Endometrial microvascular endothelial cells (primary cell): ENCODE measurements at regions not wholly inside any gene's neighbourhood (a gene's known extent, or its start where the extent isn't known, plus 50 kb on each side); places are given as distances from the start of the nearest gene placed in this dataset.

Source experiments
- in situ Hi-C: cut with HindIII; loops from 2 replicates; pipeline ENCODE4 v1.10.0; 2017; ENCODE audit warnings: low sequenced_read_pairs, low pct_unique_long_range_greater_than_20kb; ENCODE audit errors: inconsistent ontology term

DNA sequence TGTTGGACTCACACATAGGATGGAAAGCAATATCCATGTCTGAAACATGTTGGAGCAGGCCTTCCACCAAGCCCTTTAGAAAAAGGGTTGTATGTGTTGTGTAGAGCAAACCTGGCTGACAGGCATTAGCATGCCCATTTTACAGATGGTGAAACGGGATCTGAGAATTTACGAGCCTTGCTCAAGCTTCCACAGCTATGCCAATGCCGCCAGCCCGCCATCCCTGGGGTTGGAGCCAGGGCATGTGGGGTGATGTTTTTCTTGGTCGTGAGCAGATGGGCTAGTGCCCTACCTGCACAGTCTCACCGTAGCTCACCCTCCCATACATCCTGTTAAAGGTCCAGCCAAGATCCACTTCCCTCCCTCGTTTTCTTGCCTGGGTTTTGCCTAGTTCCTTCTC, 97.5 kb upstream of the TLE3 start:
- in situ Hi-C loops = no loop called here

DNA sequence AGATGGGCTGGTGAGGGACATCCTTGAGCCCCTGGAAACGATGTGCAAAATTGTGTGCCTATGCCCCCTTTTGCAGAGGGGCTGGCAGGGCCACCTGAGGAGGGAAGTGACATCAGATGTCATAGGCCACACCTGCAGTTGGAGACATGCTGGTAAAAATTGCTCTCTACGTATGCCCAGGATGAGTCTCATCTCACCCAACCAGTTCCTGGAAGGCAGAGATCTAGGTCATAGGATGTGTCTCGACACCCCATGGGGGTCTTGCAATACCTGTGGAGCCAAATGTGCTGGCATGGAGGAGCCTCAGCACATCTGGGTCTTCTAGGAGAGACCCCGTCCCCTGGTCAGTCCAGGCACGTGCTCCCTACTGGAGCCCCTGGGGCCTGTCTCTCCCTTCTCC, 96.5 kb upstream of the TLE3 start:
- in situ Hi-C loops = no loop called here

DNA sequence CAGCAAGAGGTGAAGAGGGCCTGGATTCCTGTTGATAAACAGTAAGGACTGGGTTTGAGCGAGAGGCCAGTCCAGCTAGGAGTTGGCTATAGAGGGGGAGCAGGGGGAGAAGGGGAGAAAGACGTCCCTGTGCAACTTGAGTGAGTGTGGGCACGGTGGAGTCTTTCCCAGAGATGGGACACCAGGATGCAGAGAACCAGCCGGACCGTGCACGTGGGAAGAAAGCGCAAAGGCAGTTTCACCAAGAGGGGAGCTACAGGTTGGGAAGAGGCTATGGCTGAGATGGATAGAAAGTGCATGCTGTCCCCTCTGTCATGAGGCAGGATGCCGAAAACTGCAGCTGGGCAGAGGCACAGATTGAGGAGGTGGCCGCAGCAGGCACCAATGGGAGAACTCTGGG, 96.0 kb upstream of the TLE3 start:
- in situ Hi-C loops = no loop called here

DNA sequence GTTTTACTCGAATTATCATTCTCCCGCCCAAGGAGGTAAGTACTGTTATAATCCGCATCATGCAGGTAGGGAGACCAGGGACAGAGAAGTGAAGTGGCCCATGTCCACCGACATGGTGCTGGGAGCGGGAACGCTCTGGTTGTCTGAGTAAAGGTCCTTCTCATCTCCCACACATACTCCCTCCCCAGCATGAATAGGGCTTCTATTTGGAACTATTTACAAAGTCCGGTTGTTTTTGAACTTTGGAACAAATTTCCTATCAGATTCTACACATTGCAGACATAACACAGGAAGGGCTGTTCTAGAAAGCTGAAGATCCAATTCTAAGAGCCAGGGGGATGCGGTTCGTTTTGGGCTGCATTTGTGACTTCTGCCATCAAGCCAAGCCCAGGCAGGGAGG, 94.8 kb upstream of the TLE3 start:
- in situ Hi-C loops = no loop called here

DNA sequence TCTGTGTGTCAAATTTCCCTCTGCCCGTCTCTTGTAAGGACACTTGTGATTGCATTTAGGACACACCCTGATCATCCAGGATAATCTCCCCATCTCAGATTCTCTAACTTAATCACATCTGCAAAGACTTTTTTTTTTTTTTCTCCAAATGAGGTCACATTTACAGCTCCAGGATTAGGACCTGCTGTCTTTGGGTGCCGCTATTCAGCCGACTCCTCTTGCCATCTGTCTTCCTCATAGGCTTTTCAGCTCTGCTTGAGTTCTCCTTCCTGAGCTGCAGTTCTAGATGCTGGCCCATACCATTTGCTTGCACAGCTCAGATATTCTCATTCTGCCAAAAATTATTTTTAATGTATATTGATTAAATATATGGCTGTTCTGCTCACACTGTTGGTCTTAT, 94.3 kb upstream of the TLE3 start:
- in situ Hi-C loops = no loop called here

DNA sequence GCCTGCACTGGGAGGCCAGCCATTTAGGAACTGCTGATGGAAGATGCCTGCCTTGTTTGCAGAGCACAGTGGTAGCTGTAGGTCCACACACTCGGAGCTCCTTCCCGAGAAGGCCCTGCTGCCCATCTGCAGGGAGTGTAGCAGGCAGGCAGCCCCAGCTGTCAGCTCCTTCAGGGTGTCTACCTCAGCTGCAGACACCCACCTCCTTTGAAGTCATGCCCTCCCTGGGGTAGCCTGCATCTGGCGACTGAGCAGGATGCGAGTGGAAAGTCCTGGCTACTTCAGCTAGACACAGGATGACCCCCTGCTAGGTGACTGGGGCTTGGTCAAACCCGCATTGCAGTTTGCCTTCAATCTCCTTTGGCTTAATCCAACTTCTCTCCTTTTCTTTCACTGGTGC, 93.2 kb upstream of the TLE3 start:
- in situ Hi-C loops = no loop called here

DNA sequence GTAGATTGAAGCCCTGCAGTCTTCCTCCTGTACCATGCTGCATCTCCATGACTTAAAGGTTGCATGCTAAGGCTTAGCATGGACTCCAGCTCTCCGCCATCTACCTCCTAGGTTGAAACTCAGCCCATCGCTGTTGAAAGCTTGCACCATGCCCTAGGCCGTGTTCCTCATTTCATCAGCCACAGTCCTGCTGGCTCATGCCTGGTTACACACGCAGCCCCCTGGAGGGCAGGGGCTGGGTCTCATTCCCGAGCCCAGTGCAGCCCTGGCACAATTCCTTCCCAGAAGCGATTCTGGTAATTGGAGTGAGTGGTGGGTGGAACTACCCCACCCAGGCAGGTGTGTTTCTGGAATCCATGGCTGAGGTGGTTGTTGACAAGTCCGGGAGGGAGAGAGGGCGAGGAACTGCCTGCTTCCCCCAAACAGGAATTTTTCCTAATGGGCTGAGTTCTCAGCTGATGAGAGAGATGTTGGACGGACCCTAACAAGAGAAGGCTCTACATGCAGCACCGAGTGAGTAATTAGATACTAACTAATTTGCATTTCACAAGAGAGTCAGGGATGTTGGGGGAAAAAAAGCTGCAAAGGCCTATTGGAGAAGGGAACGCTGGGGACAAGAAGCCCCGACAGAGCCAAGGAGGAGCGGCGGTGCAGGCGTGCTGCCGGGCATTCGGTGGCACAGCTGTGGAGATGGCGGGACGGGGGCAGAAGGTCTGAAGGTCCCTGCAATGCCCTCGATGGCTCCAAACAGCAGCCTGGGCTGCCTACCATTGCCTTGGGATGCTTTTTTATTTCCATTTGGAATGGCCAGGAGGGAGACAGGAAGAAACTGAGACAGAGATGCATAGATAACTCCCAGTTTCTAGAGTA, 92.3 kb upstream of the TLE3 start:
- in situ Hi-C loops = no loop called here

DNA sequence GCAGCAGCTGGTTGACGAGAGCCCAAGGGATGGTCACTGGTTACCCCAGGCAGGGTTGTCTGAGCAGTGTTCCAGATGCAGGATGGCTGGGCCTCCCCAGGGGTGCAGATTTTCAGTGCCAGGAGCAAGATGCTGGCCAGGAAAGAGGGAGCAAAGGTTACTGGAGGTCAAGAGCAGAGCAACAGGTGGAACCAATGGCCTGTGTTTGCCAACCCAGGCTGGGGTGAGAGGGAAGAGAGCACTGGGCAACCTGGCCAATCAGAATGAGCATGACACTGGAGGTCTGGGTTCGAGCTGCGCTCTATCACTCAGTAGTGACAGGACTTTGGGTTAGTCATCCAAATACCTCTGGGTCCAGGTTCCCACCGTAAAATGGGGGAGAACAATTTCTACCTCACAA, 90.6 kb upstream of the TLE3 start:
- in situ Hi-C loops = no loop called here

DNA sequence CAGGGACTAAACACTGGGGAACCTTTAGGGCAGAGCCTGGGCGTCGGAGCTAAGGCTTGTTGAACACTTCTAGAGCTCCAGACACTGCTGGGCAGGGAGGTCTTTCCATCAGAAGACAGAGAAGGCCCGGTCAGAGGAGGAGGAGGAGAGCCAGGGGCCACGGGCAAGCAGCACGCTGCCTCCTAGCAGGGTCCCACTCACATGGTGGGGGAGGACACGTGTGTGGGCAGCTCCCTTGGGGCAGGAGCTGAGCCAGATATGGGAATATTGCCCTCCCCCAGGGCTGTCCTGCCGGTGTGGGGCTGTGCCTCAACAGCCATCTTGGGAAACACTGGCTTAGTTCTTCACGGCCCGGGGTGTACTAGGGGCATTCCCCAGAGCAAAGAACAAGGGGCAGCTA, 89.6 kb upstream of the TLE3 start:
- in situ Hi-C loops = no loop called here

DNA sequence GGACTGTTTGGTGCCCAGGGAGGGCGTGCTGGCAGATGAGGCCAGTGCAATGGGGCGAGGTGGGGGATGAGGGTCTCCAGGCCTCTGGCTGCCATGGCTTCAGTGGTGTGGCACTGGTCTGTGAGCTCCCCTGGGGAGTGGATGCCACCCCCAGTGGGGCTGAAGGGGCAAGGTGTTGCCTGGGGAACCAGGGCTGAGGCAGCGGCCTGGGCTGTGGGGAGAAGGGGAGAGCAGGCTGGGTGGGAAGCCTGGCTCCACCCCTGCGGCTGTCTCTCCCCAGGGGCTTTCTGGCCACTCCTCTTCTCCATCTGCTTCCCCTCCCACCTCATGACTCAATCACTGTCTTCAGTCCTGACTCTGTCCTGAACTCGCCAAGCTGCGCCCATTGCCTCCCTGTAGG, 88.4 kb upstream of the TLE3 start:
- in situ Hi-C loops = no loop called here

DNA sequence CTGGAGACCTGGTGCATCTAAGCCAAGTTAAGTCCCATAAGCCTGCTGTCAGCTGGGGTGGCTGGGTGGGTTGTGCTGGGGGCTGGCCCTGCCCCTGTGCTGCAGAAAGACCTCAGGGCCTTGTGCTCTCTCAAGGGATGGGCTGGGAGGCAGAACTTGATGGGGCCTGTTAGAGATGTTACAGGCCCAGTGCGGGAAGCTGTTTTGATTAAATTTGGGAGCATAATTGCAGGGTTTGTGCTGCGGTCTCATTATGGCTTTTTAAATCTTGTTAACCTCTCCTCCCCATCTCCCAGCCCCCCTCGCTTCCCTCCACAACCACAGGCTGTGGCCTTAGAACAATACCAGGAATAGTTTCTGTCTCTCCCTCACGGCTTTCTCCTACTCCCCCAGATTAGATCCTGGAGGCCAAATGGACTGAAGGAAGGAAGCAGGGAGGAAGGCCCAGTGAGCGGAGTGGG, 87.6 kb upstream of the TLE3 start:
- in situ Hi-C loops = no loop called here

DNA sequence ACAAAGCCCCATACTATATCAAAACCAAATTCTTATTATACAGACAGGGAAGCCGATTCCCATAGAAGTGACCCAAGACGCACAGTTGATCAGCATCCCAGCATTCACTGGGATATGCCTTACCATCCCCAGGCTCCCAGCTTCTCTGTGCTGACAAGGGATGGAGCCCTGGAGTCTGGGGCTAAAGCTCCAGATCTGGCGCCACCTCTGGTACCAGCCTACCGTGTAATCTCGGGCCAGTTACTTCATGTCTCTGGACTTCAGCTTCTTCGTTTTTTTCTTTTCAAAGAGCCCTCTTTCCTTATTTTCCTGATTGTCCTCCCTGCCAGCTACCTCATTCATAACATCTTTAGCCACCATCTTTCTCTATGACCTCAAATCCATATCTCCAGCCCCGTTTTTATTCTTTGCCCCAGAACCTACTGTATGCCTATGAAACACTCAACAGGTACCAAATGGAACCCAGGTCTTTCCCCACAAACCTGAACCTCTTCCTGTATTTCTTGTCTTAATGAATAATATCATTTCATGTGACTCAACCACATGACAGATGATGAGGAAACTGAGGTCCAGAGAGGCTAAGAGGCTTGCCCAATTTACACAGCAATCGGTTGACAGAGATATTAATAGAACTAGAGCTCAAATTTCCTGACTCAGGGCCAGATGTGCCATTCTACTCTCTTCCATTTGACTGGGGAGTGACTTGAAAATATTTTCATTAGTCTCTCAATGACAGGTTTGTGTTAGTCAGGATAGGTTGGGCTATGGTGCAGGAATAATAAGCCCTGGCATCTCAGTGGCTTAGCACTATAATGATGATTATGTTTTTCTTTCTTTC, 85.4 kb upstream of the TLE3 start:
- in situ Hi-C loops = no loop called here

DNA sequence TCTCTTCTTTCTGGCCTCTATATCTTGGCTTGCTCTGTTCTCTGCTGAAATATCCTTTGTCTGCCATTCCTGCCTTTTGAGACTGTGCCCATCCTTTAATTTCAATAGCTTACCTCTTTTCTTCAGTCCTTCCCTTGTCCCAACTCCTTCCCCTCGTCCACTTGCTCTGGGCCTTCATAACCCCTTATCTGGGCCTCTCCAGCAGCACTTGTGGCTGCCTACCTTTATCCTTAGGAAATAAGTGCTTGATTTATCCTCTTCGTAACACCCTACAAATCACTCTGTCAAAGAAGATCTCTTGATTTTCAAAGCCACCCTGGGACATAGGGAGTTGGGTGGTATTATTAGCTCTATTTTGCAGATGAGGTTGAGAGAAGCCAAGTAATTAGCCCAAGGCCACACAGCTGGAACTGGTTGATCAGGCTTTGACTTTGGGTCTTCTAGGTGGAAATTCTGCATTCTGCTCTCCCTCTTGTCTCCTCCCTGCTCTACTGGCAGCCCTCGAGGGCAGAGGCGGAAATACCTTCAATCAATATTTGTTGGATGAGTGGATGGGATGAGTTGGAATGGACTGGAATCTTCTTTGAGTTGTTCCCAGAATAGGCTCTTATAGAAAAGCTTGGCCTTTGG, 84.0 kb upstream of the TLE3 start:
- in situ Hi-C loops = no loop called here

DNA sequence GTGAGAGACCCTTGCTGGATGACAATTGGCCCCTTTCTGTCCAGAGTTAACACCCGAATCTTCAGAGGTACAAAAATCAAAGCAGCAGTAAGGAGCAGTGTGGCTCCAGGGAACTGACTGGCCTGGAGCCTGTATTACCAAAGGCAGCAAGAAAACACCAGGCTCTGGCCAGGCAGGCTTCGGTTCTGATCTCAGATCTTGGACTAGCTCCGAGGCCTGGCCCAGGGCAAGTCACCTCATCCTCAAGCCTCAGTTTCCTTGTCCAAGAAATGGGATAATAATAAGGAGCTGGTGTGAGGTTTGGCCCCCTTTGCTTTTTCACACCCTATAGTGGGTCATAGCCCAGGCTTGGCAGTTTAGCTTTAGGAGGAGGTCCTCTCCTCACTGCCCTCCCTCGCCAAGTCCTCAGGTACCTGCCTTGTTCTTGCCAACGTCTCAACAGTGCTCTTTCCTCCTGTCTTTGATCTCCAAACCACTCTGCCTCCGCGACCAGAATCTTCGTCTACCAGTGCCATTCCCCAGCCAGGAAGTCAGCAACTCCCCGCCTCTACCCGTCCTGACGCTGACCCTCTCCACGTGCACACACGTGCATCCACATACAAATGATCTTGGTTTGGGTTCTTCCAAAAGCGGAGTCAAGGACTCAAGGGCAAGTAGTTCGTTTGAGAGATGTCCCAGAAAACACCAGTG, 82.6 kb upstream of the TLE3 start:
- in situ Hi-C loops = no loop called here

DNA sequence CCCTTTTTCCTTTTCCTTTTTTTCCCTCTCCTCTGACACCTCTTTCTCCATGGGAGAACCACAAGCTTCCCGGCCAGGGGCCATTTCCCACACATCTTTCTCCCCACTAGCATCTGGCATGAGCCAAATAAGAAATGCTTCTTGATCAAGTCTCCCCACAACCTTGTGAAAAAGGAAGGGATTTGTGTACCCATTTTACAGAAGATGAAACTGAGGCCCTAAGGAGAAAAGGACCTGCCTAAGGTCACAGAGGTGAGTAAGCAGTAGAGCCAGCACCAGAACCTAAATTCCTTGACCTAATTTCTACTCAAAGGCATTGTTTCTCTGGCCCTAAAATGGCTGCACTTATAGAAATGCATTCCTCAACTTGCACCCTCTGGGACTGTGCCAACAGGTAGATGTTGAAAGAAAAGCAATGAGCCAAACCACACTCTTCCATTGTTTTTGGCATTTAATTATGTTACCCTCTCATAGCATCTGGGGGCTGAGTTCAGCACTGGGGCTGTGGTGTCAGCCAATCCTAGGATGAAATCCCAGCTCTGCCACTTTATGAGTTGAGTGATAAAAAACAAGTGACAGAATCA, 81.7 kb upstream of the TLE3 start:
- in situ Hi-C loops = no loop called here

DNA sequence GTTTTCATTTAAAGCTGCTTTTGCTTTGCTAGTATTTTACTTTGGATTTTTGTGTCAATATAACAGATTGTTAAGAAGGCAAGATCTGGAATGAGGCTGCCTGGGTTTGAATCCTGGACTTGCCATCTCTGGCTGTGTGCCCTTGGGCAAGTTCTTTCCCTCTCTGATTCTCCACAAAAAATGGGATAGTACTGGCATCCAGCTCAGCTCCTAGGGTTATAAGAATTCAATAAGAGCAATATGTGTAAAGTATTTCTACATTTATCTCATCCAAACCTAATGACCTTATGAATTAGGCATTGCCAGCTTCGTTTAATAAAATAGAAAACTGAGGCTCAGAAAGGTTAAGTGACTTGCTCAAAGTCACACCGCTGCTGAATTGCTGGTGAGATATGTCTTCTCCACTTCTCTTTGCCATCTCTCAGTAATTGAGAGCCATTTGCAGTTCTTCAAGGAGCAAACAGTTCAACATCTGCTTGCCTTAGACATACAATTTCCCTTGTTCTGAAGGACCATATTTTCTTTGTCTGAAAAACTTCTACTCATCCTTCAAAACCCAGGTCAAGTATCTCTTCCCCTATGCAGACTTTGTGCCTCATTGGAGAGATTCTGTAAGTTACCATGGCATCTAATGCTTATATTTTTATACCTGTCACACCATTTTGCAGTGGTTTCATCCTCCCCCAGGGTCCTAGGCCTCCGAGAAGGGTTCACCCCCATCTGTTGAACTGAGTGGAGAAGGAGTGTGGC, 80.8 kb upstream of the TLE3 start:
- in situ Hi-C loops = no loop called here

DNA sequence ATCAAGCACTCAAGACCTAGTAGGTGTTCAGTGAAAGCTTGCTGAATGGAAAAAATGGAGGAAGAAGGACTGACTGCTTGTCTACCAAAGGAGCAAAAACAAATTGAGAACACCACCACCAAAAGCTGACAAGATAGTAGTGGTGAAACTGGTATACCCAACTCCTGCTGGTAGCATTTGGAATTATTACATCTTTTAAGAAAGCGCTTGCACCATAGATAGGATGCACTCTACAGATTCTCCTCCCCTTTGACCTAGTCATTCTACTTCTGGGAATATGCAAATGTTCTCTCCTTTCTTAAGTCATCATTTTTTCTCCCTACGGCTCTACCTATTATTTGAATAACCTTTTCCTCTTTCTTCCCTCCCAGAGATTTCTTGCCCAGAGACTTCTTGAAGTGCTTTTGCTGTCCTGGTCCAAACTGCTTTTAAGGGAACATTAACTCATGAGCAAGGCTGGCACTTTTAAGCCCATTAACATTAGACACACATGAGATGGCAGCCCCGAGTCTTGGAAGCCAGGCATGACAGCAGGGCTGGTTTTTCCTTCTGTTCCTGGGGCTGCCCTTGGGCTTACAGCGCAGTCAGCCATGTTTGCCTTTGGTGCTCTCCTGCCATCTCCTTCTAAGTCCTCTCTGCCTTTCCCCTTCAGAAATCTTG, 75.0 kb upstream of the TLE3 start:
- in situ Hi-C loops = no loop called here

DNA sequence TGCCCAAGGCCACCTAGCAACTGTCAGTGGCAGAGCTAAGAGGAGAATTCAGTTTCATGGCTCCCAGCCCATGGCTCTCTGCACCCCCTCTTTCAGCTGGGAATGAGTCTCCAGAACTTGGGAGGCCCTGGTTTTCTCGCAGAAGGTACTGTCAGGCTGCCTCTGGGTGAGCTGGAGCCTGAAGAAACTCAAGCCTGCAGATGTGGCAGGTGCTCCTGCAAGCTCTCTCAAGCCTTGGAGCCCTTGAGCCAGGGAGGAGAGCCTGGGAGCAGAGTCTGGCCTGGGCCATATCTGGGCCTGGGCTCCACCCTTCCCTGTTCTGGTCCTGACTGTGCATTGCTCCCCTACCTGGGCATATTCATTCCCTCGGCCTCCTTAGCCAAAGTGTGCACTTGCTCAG, 74.4 kb upstream of the TLE3 start:
- in situ Hi-C loops = no loop called here
